NCI-H69 (cell line): ENCODE measurements at regions not wholly inside any gene's neighbourhood (a gene's known extent, or its start where the extent isn't known, plus 50 kb on each side); places are given as distances from the start of the nearest gene placed in this dataset.

Source experiments
- DNase-seq: peaks from one replicate; lab custom pipeline; 2025; lab: John Stamatoyannopoulos, UW

DNA sequence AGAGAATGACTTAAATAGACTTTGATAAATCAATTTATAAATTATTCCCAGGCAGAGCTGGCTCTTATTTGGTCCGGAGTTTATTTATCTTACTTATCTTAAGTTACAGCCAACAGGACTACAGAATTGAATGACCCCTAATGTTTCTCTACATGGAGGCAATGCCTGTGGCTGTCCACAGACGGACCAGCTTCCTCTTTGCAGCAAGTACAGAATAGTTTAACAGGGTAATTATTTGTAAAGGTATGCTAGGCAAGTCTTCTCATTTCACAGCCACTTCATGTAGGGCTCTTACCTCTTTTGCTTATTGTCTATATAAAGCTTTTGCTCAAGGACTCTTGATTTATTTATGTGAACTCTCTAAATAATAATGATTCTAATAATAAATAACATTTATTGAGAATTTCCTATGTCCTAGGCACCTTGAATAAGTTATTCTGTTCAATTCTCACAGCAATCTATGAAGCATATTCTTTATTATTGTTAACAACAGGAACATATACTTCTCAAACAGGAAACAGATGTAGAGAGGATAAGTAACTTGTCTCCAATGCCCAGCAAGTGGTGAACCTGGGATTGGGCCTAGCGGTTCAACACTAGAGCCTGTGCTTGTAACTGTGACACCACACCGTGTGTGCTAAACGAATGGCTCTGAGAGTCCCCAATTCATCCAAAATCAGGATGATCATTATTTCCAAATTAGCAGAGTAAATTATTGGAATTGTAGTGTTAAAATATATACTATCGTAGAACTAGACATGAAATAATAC, 58.8 kb upstream of the NXPH2 start:
- DNase-seq = no peak

DNA sequence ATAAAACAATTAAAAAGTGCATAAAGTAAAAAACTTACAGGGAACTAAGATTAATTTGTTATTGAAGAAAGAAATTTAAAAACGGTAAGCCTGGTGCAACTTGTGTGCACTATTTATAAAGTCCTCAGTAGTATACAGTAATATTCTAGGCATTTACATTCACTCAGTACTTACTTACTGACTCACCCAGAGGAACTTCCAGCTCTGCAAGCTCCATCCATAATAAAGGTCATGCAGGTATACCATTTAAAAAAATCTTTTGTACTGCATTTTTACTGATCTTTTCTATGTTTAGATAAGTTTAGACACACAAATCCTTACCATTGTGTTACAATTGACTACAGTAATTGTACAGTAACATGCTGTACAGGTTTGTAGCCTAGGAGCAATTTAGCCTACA, 51.5 kb upstream of the NXPH2 start:
- DNase-seq = no peak

DNA sequence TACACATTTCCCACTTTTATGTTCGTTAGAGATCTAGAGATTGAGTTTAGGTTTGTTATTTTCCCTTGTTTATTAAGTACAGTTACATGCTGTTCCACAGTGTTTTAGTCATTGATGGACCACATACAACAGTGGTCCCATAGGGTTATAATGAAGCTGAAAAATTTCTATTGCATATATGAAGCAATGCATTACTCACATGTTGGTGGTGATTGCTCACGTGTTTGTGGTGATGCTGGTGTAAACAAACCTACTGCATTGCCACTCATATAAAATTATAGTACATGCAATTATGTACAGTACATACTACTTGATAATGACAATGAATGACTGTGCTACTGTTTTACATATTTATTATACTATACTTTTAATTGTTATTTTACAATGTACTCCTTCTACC, 51.0 kb upstream of the NXPH2 start:
- DNase-seq = no peak

GRCh38 chr2:138830547-138830946, 50.4 kb upstream of the NXPH2 start:
- DNase-seq = no peak
